Testis (tissue), 2 donors: ENCODE measurements at regions not wholly inside any gene's neighbourhood (a gene's known extent, or its start where the extent isn't known, plus 50 kb on each side); places are given as distances from the start of the nearest gene placed in this dataset.

Source experiments
- CTCF ChIP-seq, 3 experiments: fragments of 450-650 bp in 2 of 3; fragments of 200-600 bp in 1 of 3; sonication (generic) in 1 of 3; IDR thresholded peaks; one replicate each; pipeline ENCODE4 v1.5.1; 2016 to 2019; ENCODE audit warnings: antibody characterized with exemption in 3 of 3, mild to moderate bottlenecking in 2 of 3, moderate library complexity in 1 of 3
- POLR2A ChIP-seq: fragments of 450-650 bp; IDR thresholded peaks from one replicate; pipeline ENCODE4 v1.6.1; 2017; ENCODE audit warnings: antibody characterized with exemption, mild to moderate bottlenecking, moderate library complexity

- TF ChIP-seq CTCF (IDR thresholded peaks at IDR 0.05) (no peak), POLR2A (no peak)
These were observed 160.8 kb downstream of the CCER1 start for GRCh38 chr12:90794212-90794611.
